ENCODE measurements at regions not wholly inside any gene's neighbourhood (a gene's known extent, or its start where the extent isn't known, plus 50 kb on each side); places are given as distances from the start of the nearest gene placed in this dataset.
"Not testable (repeated sequence)": the region's sequence is repeated elsewhere in the genome, so short reads cannot be mapped to it uniquely, and the experiment has no call there.

GRCh38 chr5:62196532-62196931 lies 109.5 kb upstream of the KIF2A start:
- DNase-seq: not testable (repeated sequence)

- DNase-seq: no peak
Measured at GRCh38 chr5:62197697-62198096, 108.3 kb upstream of the KIF2A start.

GRCh38 chr5:62198421-62198820 lies 107.6 kb upstream of the KIF2A start:
- no peak for DNase-seq

- DNase-seq: no peak
Measured at GRCh38 chr5:62199792-62200716, 106.0 kb upstream of the KIF2A start.

GRCh38 chr5:62206150-62206829 lies 99.7 kb upstream of the KIF2A start:
- DNase-seq: no peak

GRCh38 chr5:62208218-62208852 lies 97.7 kb upstream of the KIF2A start:
- DNase-seq: no peak

GRCh38 chr5:62211405-62211804 lies 94.6 kb upstream of the KIF2A start:
- no peak for DNase-seq

GRCh38 chr5:62212648-62213047 lies 93.4 kb upstream of the KIF2A start:
- DNase-seq: no peak

- DNase-seq: no peak
Measured at GRCh38 chr5:62214701-62215100, 91.3 kb upstream of the KIF2A start.

GRCh38 chr5:62216603-62217002 lies 89.4 kb upstream of the KIF2A start:
- DNase-seq: not testable (repeated sequence)

- DNase-seq: not testable (repeated sequence)
Measured at GRCh38 chr5:62217095-62217494, 88.9 kb upstream of the KIF2A start.

- not testable (repeated sequence) for DNase-seq
Measured at GRCh38 chr5:62218860-62219259, 87.1 kb upstream of the KIF2A start.

- not testable (repeated sequence) for DNase-seq
Measured at GRCh38 chr5:62221881-62222280, 84.1 kb upstream of the KIF2A start.

GRCh38 chr5:62222305-62222704 lies 83.7 kb upstream of the KIF2A start:
- not testable (repeated sequence) for DNase-seq

- not testable (repeated sequence) for DNase-seq
Measured at GRCh38 chr5:62223312-62223670, 82.7 kb upstream of the KIF2A start.

- peak in 2 of 6 experiments; percentile 16 to 36 for DNase-seq
Measured at GRCh38 chr5:62224987-62225601, 80.9 kb upstream of the KIF2A start.

- not testable (repeated sequence) for DNase-seq
Measured at GRCh38 chr5:62230876-62231388, 75.1 kb upstream of the KIF2A start.

- DNase-seq: no peak
Measured at GRCh38 chr5:62231576-62231975, 74.4 kb upstream of the KIF2A start.

GRCh38 chr5:62232218-62232617 lies 73.8 kb upstream of the KIF2A start:
- not testable (repeated sequence) for DNase-seq

- not testable (repeated sequence) for DNase-seq
Measured at GRCh38 chr5:62233083-62234046, 72.6 kb upstream of the KIF2A start.

- DNase-seq: not testable (repeated sequence)
Measured at GRCh38 chr5:62236593-62236992, 69.4 kb upstream of the KIF2A start.

GRCh38 chr5:62237944-62238343 lies 68.1 kb upstream of the KIF2A start:
- DNase-seq: not testable (repeated sequence)

Data from stimulated activated naive CD4-positive, alpha-beta T cell (primary cell).